ENCODE measurements at regions not wholly inside any gene's neighbourhood (a gene's known extent, or its start where the extent isn't known, plus 50 kb on each side); places are given as distances from the start of the nearest gene placed in this dataset.

DNA sequence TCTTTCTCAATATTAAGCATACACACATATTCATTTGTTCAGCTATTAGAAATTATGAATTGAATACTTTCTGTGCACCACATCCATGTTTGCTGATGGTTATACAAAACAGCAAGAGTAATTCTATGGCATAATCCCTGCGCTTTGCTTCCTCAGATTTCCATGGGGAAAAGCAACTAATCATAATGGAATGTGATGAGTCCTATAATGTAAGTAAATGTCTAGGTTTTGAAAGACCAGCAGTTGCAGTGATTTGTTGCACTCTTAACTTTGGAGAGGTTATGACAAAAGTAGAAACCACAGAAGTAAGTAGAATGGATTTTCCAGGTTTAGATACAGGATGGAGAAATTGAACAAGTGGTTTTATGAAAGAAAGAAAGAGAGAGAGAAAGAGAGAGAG, 652.1 kb downstream of the CBLN4 start:
- TF ChIP-seq CTCF (conservative IDR thresholded peaks at IDR 0.05; ENCODE audit: low read length): no peak
- TF ChIP-seq EZH2phosphoT487 (IDR thresholded peaks at IDR 0.05; ENCODE audit: borderline replicate concordance): no peak
